Activated CD4-positive, alpha-beta T cell treated with anti-CD3 and anti-CD28 coated beads, Interleukin-2, amount 50 U/mL, for 48 hours (primary cell): ENCODE measurements at regions not wholly inside any gene's neighbourhood (a gene's known extent, or its start where the extent isn't known, plus 50 kb on each side); places are given as distances from the start of the nearest gene placed in this dataset.
A peak's percentile ranks its signal among the peaks of the same experiment; 100 is the strongest.
"Not testable (repeated sequence)": the region's sequence is repeated elsewhere in the genome, so short reads cannot be mapped to it uniquely, and the experiment has no call there.

Experiments
- DNase-seq, 2 experiments: peaks; one replicate each; pipeline ENCODE4 v3.0.0-alpha.2; 2020

DNA sequence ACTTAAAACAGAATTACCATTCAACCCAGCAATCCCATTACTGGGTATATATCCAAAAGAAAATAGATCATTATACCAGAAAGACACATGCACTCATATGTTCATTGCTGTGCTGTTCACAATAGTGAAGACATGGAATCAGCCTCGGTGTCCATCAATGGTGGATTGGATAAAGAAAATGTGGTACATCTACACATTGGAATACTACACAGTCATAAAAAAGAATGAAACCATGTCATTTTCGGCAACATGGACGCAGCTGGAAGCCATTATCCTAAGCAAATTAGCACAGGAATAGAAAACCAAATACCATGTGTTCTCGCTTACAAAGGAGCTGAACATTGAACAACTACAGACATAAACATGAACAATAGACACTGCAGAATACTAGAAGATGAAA is 244.8 kb upstream of the PROX1 start:
- DNase-seq, result no peak

DNA sequence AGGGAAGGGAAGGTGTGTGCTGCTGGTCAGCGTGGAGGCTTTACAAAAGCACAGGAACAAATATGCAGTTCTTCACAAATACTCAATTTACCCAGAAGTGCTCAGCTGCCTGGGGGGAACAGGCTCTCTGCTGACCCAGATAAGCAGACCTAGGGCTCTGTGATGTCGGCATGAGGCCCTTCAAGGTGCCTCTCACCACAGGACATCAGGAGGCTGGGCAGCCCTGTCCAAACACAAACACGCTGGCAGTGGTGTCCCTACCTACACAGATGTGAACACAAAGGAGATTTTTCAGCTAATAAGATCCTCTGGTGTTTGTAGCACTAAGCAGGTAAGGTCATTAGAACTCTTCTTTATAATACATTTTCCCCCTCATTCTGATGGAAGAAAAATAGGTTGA is 243.0 kb upstream of the PROX1 start:
- DNase-seq, result no peak

DNA sequence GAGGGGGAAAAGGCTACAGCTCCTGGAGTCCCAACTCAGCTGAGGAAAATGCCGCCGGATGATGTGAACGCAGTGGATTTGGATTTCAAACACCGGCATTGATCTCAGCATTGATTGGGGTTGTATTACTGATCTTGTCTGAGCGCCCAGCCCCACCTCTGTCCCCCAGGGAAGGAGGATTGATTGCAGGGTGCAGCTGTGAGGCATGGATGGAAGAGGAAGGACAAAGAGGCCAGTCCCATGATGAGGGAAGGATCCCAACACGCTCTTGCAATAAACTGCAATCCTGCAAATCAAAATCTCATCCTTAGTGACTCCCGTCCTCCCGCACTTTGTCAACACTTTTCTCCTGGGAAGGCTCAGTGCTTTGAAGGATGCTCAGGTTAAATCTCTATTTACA is 242.3 kb upstream of the PROX1 start:
- no peak for DNase-seq

DNA sequence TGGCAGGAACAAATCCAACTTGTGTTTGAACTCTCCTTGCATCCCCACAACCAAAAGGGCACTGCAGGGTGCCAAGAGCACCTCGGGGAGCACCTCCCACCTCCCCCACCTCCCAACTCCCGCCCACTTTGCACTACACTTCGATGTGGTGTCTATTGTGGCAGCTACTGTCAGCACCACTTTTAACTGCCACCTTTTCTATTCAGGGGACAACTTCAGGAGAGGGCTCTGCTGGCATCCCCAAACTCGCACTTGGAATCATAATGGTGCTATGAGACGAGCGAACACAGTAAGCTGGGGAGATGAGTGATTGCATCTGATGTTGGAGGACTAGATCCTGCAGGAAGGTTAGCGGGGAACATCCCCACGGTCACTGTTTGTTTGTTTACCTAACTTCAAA is 238.2 kb upstream of the PROX1 start:
- DNase-seq, result no peak

- no peak for DNase-seq
Measured at GRCh38 chr1:213750231-213751063, 237.3 kb upstream of the PROX1 start.

DNA sequence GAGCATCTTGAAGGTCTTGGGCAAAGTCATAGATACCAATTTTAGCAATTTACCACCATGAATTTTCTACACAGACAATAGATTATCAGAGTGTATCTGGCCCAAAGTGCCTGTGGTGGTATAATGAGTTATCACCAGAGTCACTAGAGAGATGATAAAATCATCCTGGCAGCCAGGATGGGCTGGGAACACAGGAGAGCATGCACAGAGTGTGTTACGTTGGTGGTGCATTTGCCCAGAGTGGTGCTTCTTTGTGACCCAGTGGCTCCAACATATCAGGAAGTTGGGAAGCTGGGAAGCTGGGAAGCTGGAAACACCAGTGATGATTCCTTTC is 236.7 kb upstream of the PROX1 start:
- DNase-seq, result no peak

DNA sequence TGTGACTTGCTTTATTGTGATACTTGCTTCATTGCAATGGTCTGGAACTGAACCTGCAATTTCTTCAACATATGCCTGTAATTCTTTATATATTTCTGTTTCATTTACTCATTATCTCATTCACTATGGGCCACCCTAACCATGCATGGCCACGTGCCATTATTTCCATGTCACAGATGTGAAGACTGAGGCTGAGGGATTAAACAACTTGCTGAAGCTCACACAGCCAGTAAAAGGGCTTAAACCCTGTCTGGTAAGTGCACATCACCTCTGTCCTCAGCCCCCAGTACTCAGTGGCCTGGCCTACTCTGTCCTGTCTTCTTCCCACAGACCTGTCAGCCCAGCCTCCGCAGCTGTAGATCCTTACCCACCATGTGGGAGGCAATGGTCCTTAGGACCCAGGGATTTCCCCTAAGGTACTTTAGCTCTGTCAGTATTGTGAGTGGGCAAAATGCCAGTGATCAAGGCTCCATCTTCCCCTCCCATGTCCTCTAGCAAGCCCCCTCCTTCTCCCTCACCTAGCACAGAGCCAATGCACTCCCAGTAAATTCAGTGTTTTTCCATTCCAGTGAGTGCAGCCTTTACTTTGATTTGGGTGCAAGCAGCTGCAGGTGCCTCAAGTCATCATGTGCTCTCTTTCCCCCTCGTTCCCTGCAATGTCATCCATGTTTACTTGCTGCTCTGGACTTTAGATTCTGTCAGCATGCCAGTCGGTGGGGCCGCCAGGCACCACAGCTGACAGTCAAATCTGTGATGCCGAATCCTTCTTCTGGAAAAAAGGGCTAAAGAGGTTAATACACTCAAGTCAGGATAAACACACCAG is 228.2 kb upstream of the PROX1 start:
- no peak for DNase-seq

GRCh38 chr1:213761845-213762407 is 225.8 kb upstream of the PROX1 start:
- DNase-seq, result peak; percentile 23 to 47

- DNase-seq, result no peak
Measured at GRCh38 chr1:213767683-213768082, 220.1 kb upstream of the PROX1 start.

GRCh38 chr1:213772128-213773063 is 215.4 kb upstream of the PROX1 start:
- DNase-seq, result no peak

DNA sequence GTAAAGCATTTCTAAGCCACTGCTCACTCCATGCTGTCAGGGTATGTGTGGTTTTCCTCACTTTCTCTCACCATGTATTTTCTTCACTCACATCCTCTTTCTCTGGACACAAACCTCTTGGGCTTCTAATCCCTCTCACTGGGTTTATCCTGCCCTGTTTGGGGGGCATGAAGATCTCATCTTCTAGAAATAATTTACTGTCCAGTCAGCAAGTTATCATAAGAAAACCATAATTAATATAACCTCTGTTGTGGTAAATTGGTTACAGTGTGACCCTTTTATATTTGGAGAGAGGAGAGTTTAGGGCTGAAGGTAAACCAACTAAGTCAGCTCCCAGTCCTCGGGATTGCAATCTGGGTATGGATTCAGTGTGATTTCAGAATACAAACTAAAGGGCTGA is 213.8 kb upstream of the PROX1 start:
- DNase-seq, result no peak

DNA sequence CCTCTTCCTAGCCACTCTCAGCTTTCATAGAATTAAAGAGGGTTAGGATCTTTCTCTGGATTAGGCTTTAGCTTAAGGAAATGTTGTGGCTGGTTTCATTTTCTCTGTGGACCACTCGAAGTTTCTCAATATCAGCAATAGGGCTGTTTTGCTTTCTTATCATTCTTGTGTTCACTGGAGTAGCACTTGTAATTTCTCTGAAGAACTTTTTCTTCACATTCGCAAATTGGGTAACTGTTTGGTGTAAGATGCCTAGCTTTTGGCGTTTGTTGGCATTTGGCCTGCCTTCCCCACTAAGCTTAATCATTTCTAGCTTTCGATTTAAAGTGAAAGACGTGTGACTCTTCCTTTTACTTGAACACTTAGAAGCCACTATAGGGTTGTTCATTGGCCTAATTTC is 210.8 kb upstream of the PROX1 start:
- DNase-seq, result no peak

- no peak for DNase-seq
Measured at GRCh38 chr1:213779228-213779627, 208.5 kb upstream of the PROX1 start.

- DNase-seq, result no peak
Measured at GRCh38 chr1:213782941-213783672, 204.7 kb upstream of the PROX1 start.

DNA sequence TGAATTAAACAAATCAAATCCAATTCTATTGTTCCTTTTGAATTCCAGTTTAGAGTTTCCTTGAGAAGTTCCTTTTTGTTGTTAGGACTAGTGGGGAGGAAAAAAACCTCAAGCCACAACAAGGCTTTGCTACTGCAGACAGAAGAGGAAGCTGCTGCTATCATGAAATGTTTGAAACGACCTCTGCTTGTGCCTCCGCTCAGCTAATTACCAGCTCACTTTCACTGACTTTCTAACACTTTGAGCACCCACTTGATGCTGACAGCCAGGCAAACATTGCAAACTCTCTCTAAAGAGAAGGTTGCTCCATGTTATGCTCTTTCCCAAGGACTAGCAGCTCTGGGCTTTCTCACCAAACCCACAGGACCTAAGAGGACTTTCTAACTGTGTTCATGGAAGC is 203.9 kb upstream of the PROX1 start:
- DNase-seq, result no peak

- DNase-seq, result no peak
Measured at GRCh38 chr1:213786683-213787082, 201.1 kb upstream of the PROX1 start.

DNA sequence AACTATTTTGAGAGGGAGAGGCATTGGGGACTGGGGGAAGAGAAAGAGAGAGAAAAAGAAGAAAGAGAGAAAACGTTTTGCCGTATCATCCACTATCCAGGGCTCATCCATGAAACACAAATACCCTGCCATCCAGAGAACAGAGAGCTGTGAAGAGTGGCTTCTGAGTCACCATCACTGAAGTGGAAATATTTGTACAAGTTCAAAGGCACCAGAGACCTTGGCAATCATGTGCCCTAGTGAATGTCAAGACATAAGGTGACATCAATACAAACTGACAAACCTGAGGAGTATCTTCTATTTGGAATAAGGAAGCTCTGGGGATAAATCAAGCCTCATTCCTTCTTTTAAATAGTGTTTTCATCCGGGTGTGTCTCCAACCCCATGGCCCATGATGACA is 197.2 kb upstream of the PROX1 start:
- no peak for DNase-seq

- DNase-seq, result no peak
Measured at GRCh38 chr1:213793482-213794067, 194.2 kb upstream of the PROX1 start.

DNA sequence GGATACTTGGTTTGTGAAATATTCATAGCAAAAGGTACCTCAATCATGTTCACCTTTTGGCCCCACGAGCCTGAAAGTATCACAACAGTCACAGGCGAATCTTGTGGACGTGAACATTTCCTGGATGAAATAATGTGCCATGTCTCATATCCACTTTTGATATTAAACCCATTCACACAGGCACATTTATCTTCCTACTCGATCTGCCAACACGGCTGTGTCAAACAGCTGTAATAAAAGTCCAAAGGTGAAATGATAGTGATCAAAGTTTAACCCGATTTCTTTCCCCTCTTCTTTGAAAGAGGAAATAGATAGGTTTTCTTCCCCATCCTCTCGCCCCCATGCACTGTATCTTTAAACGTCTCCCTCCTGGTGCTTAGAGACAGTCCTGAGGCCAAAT is 191.2 kb upstream of the PROX1 start:
- no peak for DNase-seq

GRCh38 chr1:213808288-213808687 is 179.5 kb upstream of the PROX1 start:
- not testable (repeated sequence) for DNase-seq

DNA sequence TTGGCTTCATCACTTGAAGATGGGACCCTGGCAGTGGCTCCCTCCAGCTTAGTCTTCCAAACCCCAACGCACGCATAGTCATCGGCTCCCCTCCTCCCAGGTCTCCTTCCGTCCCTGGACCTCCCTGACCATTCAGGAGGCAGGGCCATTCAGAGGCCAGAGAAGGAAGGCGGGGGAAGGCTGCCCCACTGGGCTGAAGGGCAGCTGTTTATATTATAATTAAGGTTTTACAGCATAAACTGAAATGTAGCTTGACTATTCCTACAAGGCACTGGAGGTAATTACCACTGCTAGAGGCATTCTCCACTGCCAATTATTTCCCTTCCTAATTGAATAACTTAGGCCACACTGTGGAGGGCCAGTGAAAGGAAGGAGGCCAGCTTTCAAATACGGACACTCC is 170.6 kb upstream of the PROX1 start:
- no peak for DNase-seq
